ENCODE measurements at regions not wholly inside any gene's neighbourhood (a gene's known extent, or its start where the extent isn't known, plus 50 kb on each side); places are given as distances from the start of the nearest gene placed in this dataset.

- TF ChIP-seq CTCF (IDR thresholded peaks at IDR 0.05; ENCODE audit: low read depth, low read length): no peak
- Histone ChIP-seq H3K4me3 (ENCODE audit: low read depth, low read length) (no peak overlapping the region), H3K9me3 (ENCODE audit: control insufficient read depth, insufficient read depth, low read length) (no peaks in the 10 kb centered on the region), H3K27ac (ENCODE audit: low read depth, low read length) (no peak overlapping the region), H3K27me3 (ENCODE audit: control insufficient read depth, insufficient read depth, low read length) (no peaks in the 10 kb centered on the region)
- ChIA-PET CTCF (no interaction called here), POLR2A (no interaction called here)
- DNase-seq (ENCODE audit: low read depth, low spot score): no peak
These were observed 128.9 kb upstream of the ASB18 start for GRCh38 chr2:236393101-236393500.

- TF ChIP-seq CTCF (IDR thresholded peaks at IDR 0.05; ENCODE audit: low read depth, low read length): no peak
- CTCF ChIA-PET: no interaction called here
These were observed 129.4 kb upstream of the ASB18 start for GRCh38 chr2:236393581-236393980.

GRCh38 chr2:236394571-236394970 lies 130.4 kb upstream of the ASB18 start:
- POLR2A ChIA-PET: no interaction called here

More at GRCh38 chr2:236393581-236393980, 129.4 kb upstream of the ASB18 start:
- no peak overlapping the region for H3K4me3 ChIP-seq (ENCODE audit: low read depth, low read length)
- H3K9me3 ChIP-seq (ENCODE audit: control insufficient read depth, insufficient read depth, low read length): no peaks in the 10 kb centered on the region
- POLR2A ChIA-PET: no interaction called here
- no peak for DNase-seq (ENCODE audit: low read depth, low spot score)
- H3K27me3 ChIP-seq (ENCODE audit: control insufficient read depth, insufficient read depth, low read length): no peaks in the 10 kb centered on the region
- H3K27ac ChIP-seq (ENCODE audit: low read depth, low read length): no peak overlapping the region

GRCh38 chr2:236395067-236395466 lies 130.9 kb upstream of the ASB18 start:
- TF ChIP-seq CTCF (IDR thresholded peaks at IDR 0.05; ENCODE audit: low read depth, low read length): no peak
- no peaks in the 10 kb centered on the region for H3K27me3 ChIP-seq (ENCODE audit: control insufficient read depth, insufficient read depth, low read length)
- no peak overlapping the region for H3K4me3 ChIP-seq (ENCODE audit: low read depth, low read length)
- no peak overlapping the region for H3K27ac ChIP-seq (ENCODE audit: low read depth, low read length)
- no peak for DNase-seq (ENCODE audit: low read depth, low spot score)
- CTCF ChIA-PET: no interaction called here
- POLR2A ChIA-PET: no interaction called here
- peaks cover 5% of the 10 kb centered on the region; the same call in 1 of the 2 replicates for H3K9me3 ChIP-seq (ENCODE audit: control insufficient read depth, insufficient read depth, low read length)

More at GRCh38 chr2:236394571-236394970, 130.4 kb upstream of the ASB18 start:
- H3K9me3 ChIP-seq (ENCODE audit: control insufficient read depth, insufficient read depth, low read length): peaks cover 4% of the 10 kb centered on the region; the same call in 1 of the 2 replicates
- DNase-seq (ENCODE audit: low read depth, low spot score): no peak
- no peaks in the 10 kb centered on the region for H3K27me3 ChIP-seq (ENCODE audit: control insufficient read depth, insufficient read depth, low read length)
- H3K27ac ChIP-seq (ENCODE audit: low read depth, low read length): no peak overlapping the region
- CTCF ChIA-PET: no interaction called here
- H3K4me3 ChIP-seq (ENCODE audit: low read depth, low read length): no peak overlapping the region
- TF ChIP-seq CTCF (IDR thresholded peaks at IDR 0.05; ENCODE audit: low read depth, low read length): no peak

GRCh38 chr2:236396818-236397350 lies 132.7 kb upstream of the ASB18 start:
- no peak for TF ChIP-seq CTCF (IDR thresholded peaks at IDR 0.05; ENCODE audit: low read depth, low read length)
- Histone ChIP-seq H3K27me3 (ENCODE audit: control insufficient read depth, insufficient read depth, low read length) (no peaks in the 10 kb centered on the region), H3K9me3 (ENCODE audit: control insufficient read depth, insufficient read depth, low read length) (peaks cover 19% of the 10 kb centered on the region), H3K27ac (ENCODE audit: low read depth, low read length) (no peak overlapping the region), H3K4me3 (ENCODE audit: low read depth, low read length) (no peak overlapping the region)
- CTCF ChIA-PET: no interaction called here
- POLR2A ChIA-PET: no interaction called here
- DNase-seq (ENCODE audit: low read depth, low spot score): no peak

All from AG04450 (cell line).